IMR-90 (cell line): ENCODE measurements at regions not wholly inside any gene's neighbourhood (a gene's known extent, or its start where the extent isn't known, plus 50 kb on each side); places are given as distances from the start of the nearest gene placed in this dataset.

Experiments used
- ATAC-seq: fragments of 200-7000 bp; cut with Tn5 transposase; 2 replicates; pipeline ENCODE4 v1.9.1; 2020; ENCODE audit warnings: low read depth, mild to moderate bottlenecking, moderate library complexity
- BruUV-seq: library from RNA; stranded (reverse); fragments of 400-500 nt; replicated peaks from 2 replicates; lab custom pipeline; 2021; lab: Mats Ljungman, UMichigan
- CTCF ChIA-PET: fragments of 300-600 bp; formaldehyde crosslinking; extraction: SDS; loops from one replicate; lab custom pipeline; 2021; ENCODE audit warnings: antibody characterized with exemption; lab: Yijun Ruan, JAX
- POLR2A ChIA-PET: fragments of 300-600 bp; sonication (Branson Sonifier 250); formaldehyde crosslinking; loops from one replicate; lab custom pipeline; 2022; ENCODE audit warnings: antibody characterized with exemption; ENCODE audit not compliant: unreplicated experiment; lab: Charles Lee
- DNase-seq: peaks from one replicate; pipeline ENCODE4 v3.0.0; 2013
- H2AFZ ChIP-seq: replicated peaks from 2 replicates; pipeline ENCODE3; 2013; ENCODE audit warnings: low read length, mild to moderate bottlenecking; ENCODE audit not compliant: poor library complexity
- H2AK5ac ChIP-seq: 2 replicates; pipeline ENCODE4 v1.6.1; 2013; ENCODE audit warnings: low read depth, low read length, inconsistent platforms
- H2AK9ac ChIP-seq: replicated peaks from 2 replicates; pipeline ENCODE3; 2013; ENCODE audit warnings: mild to moderate bottlenecking, low read depth, low read length, moderate library complexity; ENCODE audit not compliant: poor library complexity
- H2BK120ac ChIP-seq: 2 replicates; pipeline ENCODE4 v1.6.1; 2013; ENCODE audit warnings: low read depth, low read length, inconsistent platforms
- H2BK15ac ChIP-seq: 3 replicates; pipeline ENCODE4 v1.6.1; 2013; ENCODE audit warnings: low read depth, low read length, inconsistent platforms
- H2BK20ac ChIP-seq: 2 replicates; pipeline ENCODE4 v1.6.1; 2013; ENCODE audit warnings: low read depth, mild to moderate bottlenecking, inconsistent platforms, low read length, moderate library complexity
- H2BK5ac ChIP-seq: 2 replicates; pipeline ENCODE4 v1.6.1; 2013; ENCODE audit warnings: mild to moderate bottlenecking, low read depth, low read length, inconsistent platforms; ENCODE audit not compliant: poor library complexity, severe bottlenecking
- H3K14ac ChIP-seq: replicated peaks from 2 replicates; pipeline ENCODE4 v1.6.1; 2013; ENCODE audit warnings: low read depth, low read length, inconsistent platforms
- H3K18ac ChIP-seq: 2 replicates; pipeline ENCODE4 v1.6.1; 2013; ENCODE audit warnings: low read depth, low read length, control low read depth
- H3K23ac ChIP-seq: 2 replicates; pipeline ENCODE4 v1.6.1; 2013; ENCODE audit warnings: low read depth, low read length, inconsistent platforms
- H3K27ac ChIP-seq: 2 replicates; pipeline ENCODE4 v1.5.1; 2013; ENCODE audit warnings: mild to moderate bottlenecking, control low read depth, low read length; ENCODE audit not compliant: insufficient read depth
- H3K27me3 ChIP-seq: 2 replicates; pipeline ENCODE4 v1.6.1; 2013; ENCODE audit warnings: low read length; ENCODE audit not compliant: control insufficient read depth, insufficient read depth
- H3K36me3 ChIP-seq: 2 replicates; pipeline ENCODE4 v1.6.1; 2013; ENCODE audit warnings: low read length, mixed read lengths; ENCODE audit not compliant: control insufficient read depth, insufficient read depth
- H3K4ac ChIP-seq: 2 replicates; pipeline ENCODE4 v1.6.1; 2013; ENCODE audit warnings: low read depth, low read length, inconsistent platforms
- H3K4me1 ChIP-seq: 2 replicates; pipeline ENCODE4 v1.6.1; 2013; ENCODE audit warnings: low read length, mixed read lengths; ENCODE audit not compliant: control insufficient read depth, insufficient read depth
- H3K4me2 ChIP-seq: 2 replicates; pipeline ENCODE4 v1.6.1; 2013; ENCODE audit warnings: low read depth, mild to moderate bottlenecking, control low read depth, low read length, moderate library complexity
- H3K4me3 ChIP-seq: 2 replicates; pipeline ENCODE4 v1.5.1; 2013; ENCODE audit warnings: low read depth, mild to moderate bottlenecking, control low read depth, low read length, moderate library complexity; ENCODE audit not compliant: insufficient read depth
- H3K56ac ChIP-seq: 2 replicates; pipeline ENCODE4 v1.6.1; 2013; ENCODE audit warnings: low read length, inconsistent platforms; ENCODE audit not compliant: insufficient read depth; ENCODE audit errors: extremely low read depth
- H3K79me1 ChIP-seq, 2 experiments: 2 replicates each; pipeline ENCODE4 v1.6.1; 2013; ENCODE audit warnings: low read length in 2 of 2, inconsistent platforms in 1 of 2, low read depth in 1 of 2
- H3K9ac ChIP-seq: 2 replicates; pipeline ENCODE4 v1.6.1; 2013; ENCODE audit warnings: low read depth, low read length, control low read depth
- H3K9me1 ChIP-seq: 2 replicates; pipeline ENCODE4 v1.6.1; 2013; ENCODE audit warnings: low read length, inconsistent platforms; ENCODE audit not compliant: insufficient read depth
- H3K9me3 ChIP-seq: 2 replicates; pipeline ENCODE4 v1.6.1; 2013; ENCODE audit warnings: low read length; ENCODE audit not compliant: control insufficient read depth, insufficient read depth
- H4K20me1 ChIP-seq: 2 replicates; pipeline ENCODE4 v1.6.1; 2013; ENCODE audit warnings: low read length, inconsistent platforms; ENCODE audit not compliant: insufficient read depth
- H4K5ac ChIP-seq: 2 replicates; pipeline ENCODE4 v1.6.1; 2013; ENCODE audit warnings: mild to moderate bottlenecking, low read depth, low read length, control low read depth
- H4K8ac ChIP-seq, 2 experiments: 2 replicates each; pipeline ENCODE4 v1.6.1; 2013; ENCODE audit warnings: low read depth in 2 of 2, low read length in 2 of 2, control low read depth in 1 of 2, inconsistent platforms in 1 of 2
- H4K91ac ChIP-seq: 2 replicates; pipeline ENCODE4 v1.6.1; 2013; ENCODE audit warnings: low read depth, low read length, inconsistent platforms; ENCODE audit not compliant: insufficient read depth
- BHLHE40 ChIP-seq: fragments of 150-350 bp; IDR thresholded peaks from 2 replicates; pipeline ENCODE4 v1.6.1; 2016; ENCODE audit warnings: mild to moderate bottlenecking, low read depth, low read length
- CEBPB ChIP-seq: IDR thresholded peaks from 2 replicates; pipeline ENCODE4 v1.6.1; 2012; ENCODE audit warnings: low read depth, low read length, improper control_type of control experiment
- MAFK ChIP-seq: IDR thresholded peaks from 2 replicates; pipeline ENCODE4 v1.6.1; 2012; ENCODE audit warnings: low read depth, low read length, improper control_type of control experiment
- MXI1 ChIP-seq: IDR thresholded peaks from 2 replicates; pipeline ENCODE4 v1.6.1; 2012; ENCODE audit warnings: low read depth, mild to moderate bottlenecking, low read length, moderate library complexity, borderline replicate concordance
- POLR2A ChIP-seq: IDR thresholded peaks from 2 replicates; pipeline ENCODE4 v1.6.1; 2012; ENCODE audit warnings: mild to moderate bottlenecking, low read depth, low read length
- WGBS, 2 experiments: methylation state at CpG; one replicate each; pipeline versions ENCODE4 v1.1.5 to v1.1.7; 2013; ENCODE audit warnings: missing lambda C conversion rate in 2 of 2; ENCODE audit not compliant: insufficient read length in 1 of 2; ENCODE audit errors: extremely low coverage in 2 of 2; 5-methylcytosine and 5-hydroxymethylcytosine counted together
- dilution Hi-C: fragments of 300-500 bp; cut with HindIII; formaldehyde crosslinking; loops from one replicate; pipeline ENCODE4 v1.14.3; 2018; ENCODE audit warnings: low sequenced_read_pairs; ENCODE audit not compliant: unreplicated experiment
- in situ Hi-C: fragments of 300-500 bp; cut with MboI; formaldehyde crosslinking; loops from 3 replicates; pipeline ENCODE4 v1.14.3; 2019; ENCODE audit warnings: low sequenced_read_pairs, inconsistent platforms, mixed read lengths
- intact Hi-C: fragments of 100-400 bp; cut with micrococcal nuclease; formaldehyde crosslinking; loops from 2 replicates; pipeline ENCODE4 v1.10.0; 2022
- TF ChIP-seq, protein P1 (sequence below): fragments of 150-350 bp; IDR thresholded peaks from 2 replicates; pipeline ENCODE4 v1.6.1; 2016; ENCODE audit warnings: low read depth, mild to moderate bottlenecking, low read length, moderate library complexity, borderline replicate concordance

DNA sequence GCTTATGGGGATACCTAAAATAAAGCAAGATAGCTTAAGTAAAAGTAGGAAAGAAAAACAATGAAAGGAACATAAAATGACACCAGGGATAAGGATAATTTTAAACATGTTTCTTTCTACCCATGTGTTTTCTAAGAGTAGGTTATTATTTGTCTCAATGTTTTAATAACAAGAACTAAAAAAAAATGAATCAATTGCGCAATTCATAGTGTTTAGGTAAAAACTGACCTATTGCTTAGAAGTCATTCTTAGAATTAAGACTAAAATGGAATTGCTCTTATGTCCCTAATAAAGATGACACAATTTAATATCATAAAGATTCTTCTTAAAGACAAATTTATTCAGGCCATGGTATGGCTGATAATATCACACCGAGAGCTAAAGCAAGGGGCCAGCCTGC lies 58.0 kb upstream of the COL24A1 start:
- Histone ChIP-seq H3K4ac (no peak overlapping the region), H3K4me1 (no peaks in the 10 kb centered on the region), H2BK5ac (no peak overlapping the region), H3K9ac (no peak overlapping the region), H3K4me2 (no peak overlapping the region), H2BK120ac (no peak overlapping the region), H3K27ac (no peak overlapping the region), H2BK20ac (no peak overlapping the region), H2AK5ac (no peak overlapping the region), H4K8ac (no peak overlapping the region), H4K5ac (no peak overlapping the region), H3K18ac (no peak overlapping the region), H2AFZ (no peak overlapping the region), H4K20me1 (no peaks in the 10 kb centered on the region), H3K4me3 (no peak overlapping the region), H2BK15ac (no peak overlapping the region), H3K23ac (no peak overlapping the region), H3K56ac (no peak overlapping the region), H2AK9ac (no peak overlapping the region), H3K27me3 (no peaks in the 10 kb centered on the region), H4K91ac (no peak overlapping the region), H3K79me1 (no peaks in the 10 kb centered on the region), H3K9me3 (no peaks in the 10 kb centered on the region), H3K14ac (no peak overlapping the region), H3K36me3 (no peaks in the 10 kb centered on the region), H3K9me1 (no peaks in the 10 kb centered on the region)
- BruUV-seq, result no TSS peak
- dilution Hi-C loops (no loop called here), intact Hi-C loops (no loop called here), in situ Hi-C loops (loop anchor here (10.0 kb wide), 1 partner anchor 60 kb away; the partner anchor contains the start of gene COL24A1)
- ATAC-seq (no peak), DNase-seq (no peak)
- TF ChIP-seq CEBPB, result peak; percentile 92
- TF ChIP-seq POLR2A, result no peak
- no peak for TF ChIP-seq MAFK
- no peak for TF ChIP-seq BHLHE40
- TF ChIP-seq, protein P1, sequence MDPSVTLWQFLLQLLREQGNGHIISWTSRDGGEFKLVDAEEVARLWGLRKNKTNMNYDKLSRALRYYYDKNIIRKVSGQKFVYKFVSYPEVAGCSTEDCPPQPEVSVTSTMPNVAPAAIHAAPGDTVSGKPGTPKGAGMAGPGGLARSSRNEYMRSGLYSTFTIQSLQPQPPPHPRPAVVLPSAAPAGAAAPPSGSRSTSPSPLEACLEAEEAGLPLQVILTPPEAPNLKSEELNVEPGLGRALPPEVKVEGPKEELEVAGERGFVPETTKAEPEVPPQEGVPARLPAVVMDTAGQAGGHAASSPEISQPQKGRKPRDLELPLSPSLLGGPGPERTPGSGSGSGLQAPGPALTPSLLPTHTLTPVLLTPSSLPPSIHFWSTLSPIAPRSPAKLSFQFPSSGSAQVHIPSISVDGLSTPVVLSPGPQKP, result no peak
- TF ChIP-seq MXI1, result no peak
- ChIA-PET CTCF (no interaction called here), POLR2A (no interaction called here)
- no CpG with 5 or more reads among the region's 2 CpGs for WGBS, 2 experiments
